ENCODE measurements at regions not wholly inside any gene's neighbourhood (a gene's known extent, or its start where the extent isn't known, plus 50 kb on each side); places are given as distances from the start of the nearest gene placed in this dataset.
A peak's percentile ranks its signal among the peaks of the same experiment; 100 is the strongest.

DNA sequence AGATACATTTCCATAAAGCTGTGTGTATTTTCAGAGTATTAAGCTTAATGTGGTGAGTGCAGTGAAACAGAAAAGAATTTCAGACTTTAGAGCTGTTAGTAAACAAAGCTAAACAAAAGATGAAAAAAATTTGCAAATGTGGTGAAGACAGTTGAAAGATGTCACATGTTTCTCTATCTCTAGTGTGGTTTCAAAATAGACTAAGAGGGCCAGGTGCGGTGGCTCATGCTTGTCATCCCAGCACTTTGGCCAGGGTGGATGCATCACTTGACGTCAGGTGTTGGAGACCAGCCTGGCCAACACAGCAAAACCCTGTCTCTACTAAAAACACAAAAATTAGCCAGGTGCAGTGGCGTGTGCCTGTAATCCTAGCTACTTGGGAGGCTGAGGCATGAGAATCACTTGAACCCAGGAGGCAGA is 466.0 kb upstream of the NR2F2 start:
- DNase-seq, result no peak

DNA sequence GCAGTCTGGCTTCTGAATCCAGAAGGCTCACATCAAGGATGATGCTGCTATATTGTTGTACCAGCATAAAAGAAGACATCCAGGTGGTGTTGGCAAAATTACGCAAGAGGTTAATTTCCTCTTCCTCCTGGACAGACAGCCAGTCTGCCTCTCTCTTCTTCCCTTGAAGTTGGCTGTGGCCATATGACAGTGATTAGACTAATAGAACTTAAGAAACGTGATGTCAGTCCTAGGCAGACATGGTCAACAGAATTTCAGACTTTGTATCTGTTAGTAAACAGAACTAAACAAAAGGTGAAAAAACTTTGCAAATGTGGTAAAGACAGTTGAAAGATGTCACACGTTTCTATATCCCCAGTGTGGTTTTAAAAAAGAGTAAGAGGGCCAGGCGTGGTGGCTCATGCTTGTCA is 465.2 kb upstream of the NR2F2 start:
- no peak for DNase-seq

DNA sequence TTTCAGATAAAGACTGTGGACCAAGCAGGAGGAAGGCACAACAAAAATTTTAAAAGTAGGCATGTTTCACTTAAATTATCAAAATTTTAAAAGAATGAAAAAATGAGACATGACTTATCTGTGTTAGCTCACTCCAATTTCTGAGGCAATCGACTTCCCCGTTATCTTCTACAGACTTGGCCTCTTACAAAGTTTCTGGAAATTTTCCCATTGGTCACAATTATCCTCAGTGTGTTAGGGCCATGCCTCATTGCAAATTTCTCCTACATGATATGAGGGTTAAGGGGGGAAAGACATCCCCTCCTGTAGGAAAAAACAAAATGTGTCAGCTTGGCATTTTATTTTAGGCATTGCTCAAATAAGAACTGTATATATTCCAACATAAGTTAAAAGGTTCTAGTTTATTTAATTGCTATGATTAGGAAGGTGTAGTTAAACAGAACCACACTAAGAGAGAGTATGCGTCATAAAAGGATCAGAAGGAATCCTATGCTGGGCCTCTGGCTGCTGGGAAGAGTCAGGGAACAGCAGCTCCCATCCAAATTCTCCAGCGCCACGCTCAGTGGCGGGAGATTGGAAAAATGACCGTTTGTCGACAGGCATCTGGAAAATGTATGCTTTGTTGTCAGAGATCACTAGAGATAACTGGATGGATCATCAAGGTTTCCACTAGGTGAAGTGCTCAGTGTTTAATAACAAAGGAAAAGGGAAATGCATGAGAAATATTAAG is 463.6 kb upstream of the NR2F2 start:
- no peak for DNase-seq

DNA sequence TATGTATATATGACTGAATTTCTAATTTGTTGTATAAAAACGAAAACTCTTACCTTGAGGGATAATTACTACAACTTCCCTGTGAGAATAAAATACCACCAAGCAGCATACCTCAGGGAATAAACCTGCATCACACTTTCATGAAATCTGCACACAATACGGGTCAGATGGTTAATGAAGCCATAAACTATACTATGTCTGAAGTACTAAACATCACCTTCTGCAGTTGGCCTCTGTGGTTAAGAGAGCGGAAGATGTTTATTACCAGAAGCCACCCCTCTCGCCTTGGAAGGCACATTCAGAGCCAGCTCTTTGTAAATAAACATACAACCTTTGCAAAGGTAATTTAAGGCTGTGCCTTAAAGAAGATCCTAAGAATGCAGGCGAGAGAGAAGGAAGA is 462.1 kb upstream of the NR2F2 start:
- DNase-seq, result no peak

DNA sequence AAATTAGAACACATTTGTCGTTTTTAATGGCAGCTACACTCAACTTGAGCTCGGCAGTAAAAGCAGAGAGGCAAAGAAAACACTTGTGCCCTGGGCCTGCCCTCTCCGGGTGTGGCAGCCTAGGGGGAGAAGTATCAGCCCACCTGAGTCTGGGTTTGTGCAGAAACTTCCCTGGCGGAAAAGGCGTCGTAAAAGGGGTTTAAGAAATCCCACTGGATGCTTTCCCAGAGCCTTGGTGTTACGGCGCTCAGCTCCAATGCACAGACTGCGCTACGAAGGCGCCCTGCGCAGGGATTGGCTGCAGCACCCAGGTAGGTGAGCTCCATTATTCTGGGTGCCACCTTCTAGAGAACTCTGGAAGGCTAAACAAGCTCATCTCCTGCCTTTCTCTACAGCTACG is 461.5 kb upstream of the NR2F2 start:
- no peak for DNase-seq

DNA sequence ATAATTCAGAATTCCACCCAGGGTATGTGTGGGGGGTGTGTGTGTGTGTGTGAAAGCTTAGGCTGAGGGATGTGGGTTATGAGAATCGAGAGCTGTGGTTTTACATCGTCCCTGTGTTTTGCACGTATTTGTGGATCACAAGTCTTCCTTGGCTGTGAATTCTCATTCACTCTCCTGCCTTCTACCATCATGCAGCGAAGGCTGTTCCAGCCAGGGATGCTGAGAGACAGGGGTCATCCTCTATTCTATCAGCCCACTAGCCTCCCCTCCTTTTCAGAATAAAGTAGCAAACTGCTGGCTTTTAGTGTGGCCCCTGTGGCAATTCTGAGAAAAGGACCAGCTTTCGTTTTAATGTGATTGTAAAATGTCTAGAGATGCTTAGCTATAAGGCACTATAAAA is 460.6 kb upstream of the NR2F2 start:
- DNase-seq, result no peak

GRCh38 chr15:95872366-95872771 is 458.1 kb upstream of the NR2F2 start:
- DNase-seq, result no peak

DNA sequence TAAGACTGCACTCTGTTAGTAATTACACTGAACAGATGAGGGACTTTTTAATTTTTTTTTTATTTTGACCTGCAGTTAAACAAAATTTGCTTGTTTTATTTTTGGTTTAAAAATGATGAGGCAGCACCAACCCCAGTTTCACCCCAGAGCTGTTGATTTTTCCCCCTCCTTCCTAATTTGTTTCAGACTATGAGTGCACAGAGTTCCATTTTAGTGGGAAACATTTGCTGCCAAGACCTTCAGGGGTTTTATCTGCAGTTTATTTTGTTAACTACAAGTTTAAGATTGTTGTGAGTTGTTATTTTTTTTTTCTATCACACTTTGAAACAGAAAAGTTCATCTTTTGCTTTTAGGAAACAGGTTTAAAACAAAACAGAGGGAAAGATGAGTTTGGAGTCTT is 455.9 kb upstream of the NR2F2 start:
- DNase-seq, result no peak

- DNase-seq, result peak; percentile 47
Measured at GRCh38 chr15:95875121-95875643, 455.3 kb upstream of the NR2F2 start.

GRCh38 chr15:95880031-95880570 is 450.4 kb upstream of the NR2F2 start:
- no peak for DNase-seq

DNA sequence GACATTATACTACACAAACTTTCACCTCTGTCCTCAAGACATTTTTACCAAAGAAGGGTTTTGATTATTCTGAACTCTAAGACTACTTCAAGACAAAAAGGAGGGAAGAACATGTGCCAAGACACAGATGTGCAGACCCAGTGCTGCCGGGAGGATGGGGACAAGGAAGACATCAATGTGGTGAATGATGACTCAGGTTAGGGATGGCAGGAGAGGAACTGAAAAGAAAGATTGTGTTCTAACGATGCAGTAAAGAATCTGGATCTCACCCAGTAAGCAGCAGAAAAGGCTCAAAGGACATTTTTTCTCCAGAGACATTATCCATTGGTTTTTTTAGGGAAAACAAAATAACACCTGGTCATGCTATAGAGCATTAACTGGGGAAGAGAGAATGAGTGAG is 449.9 kb upstream of the NR2F2 start:
- DNase-seq, result no peak

GRCh38 chr15:95883064-95883463 is 447.4 kb upstream of the NR2F2 start:
- no peak for DNase-seq

DNA sequence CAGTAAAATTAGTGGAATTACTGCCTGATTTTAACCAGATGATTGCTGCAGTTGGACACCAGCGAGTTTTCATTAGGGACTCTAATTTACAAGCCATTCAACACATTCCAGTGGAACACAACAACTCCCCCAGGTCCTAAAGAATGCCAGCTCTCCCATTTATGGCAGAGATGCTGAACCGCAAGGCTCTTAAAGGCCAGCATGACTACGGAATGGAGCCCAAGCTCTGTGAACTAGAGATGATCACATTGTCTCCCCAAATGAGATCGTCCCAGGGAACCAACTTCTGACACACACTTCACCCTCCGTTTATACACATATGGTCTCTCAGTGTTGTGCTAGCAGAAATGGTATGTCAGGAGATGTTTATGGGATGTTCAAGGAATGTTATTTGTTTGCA is 446.2 kb upstream of the NR2F2 start:
- DNase-seq, result no peak

DNA sequence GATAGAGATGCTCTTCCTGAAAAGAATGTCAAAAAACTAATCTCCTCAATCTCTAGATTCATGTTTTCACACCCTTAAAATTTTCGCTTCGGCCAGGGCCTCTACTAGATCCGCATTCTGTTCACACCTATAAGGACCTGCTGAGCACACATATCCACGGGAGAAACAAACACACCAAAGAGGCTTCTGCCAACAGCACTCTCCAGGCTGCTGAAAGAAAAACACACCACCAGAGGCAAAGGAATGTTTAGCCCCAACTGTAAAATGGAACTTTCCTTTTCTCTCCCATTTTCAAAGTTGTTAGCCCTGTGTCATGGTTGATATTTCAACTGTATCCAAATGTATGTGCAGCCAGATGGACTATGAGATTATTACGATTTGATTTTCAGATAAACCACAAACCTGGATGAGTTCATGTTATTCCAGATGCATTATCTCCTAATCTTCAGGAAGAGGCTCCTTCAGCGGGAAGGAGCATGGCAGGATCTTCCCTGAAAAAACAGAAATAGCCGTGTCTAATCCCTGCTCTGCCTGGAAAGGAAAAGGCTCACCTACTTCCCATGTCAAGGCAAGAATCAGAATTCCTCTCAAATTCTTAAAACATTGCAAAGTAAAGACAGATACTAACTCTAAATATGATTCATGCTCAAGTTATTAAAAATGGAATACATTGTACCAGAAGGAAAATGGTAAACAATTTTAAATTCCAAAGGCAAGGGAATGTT is 442.7 kb upstream of the NR2F2 start:
- DNase-seq, result no peak

- DNase-seq, result no peak
Measured at GRCh38 chr15:95888762-95889161, 441.7 kb upstream of the NR2F2 start.

DNA sequence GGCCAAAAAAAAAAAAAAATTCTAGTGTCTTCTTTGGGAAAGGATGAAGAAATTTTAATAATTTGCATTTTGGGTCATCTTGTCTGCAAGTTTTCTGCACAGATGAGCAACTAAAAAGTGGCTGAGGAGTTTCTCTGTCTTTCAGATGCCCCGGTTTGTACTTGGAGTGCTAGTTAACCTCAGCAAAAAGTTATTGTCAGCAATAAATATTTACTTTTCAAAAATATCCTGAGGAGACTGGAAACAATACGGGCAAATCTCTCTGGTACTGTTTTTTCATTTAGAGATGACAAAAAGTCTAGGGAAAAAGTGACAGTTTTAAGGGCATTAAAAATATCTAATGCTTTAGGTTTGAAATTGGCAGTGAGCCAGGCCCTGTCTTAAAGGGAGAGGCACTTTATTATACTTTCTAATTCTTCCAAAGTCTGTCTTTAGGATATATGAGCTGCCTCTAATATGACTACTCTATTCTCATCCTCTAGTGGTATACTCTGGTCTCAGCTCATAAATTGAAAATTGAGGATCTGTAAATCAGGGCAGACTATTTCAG is 436.0 kb upstream of the NR2F2 start:
- DNase-seq, result no peak

DNA sequence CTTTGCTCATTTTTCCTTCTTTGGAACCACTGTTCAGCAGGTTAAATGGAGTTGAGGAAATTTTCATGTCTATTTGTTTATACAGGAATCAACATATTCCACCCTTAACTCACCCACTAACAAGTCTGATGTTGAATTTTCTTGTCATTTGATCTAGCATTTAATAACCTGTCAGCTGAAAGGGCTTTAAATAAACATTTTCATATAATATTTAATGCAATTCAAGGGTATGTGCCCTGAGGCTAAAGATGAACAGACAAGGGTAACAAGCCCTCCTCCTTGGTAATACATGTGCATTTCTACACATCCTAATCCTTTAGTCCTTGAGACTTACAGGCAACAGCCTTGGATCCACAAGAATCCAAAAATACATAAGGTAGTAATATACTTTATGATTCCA is 435.0 kb upstream of the NR2F2 start:
- no peak for DNase-seq

DNA sequence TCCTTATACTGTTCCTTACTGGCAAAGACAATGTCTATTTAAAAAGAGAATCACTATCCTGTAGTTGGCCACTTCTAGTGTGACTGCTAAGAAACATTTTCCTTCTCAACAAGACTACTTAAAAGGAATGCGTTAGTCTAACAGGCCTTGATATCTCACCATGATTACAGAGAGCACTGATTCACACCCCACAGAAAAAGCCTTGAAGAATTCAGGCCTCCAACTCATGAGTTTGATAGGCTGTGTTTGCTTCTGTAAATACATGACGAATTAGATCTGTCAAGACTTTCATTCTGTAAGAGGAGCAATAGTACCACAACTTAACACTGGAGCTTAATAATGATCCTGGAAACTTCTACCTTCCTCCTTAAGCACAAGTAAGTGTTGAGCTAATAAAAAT is 432.8 kb upstream of the NR2F2 start:
- no peak for DNase-seq

DNA sequence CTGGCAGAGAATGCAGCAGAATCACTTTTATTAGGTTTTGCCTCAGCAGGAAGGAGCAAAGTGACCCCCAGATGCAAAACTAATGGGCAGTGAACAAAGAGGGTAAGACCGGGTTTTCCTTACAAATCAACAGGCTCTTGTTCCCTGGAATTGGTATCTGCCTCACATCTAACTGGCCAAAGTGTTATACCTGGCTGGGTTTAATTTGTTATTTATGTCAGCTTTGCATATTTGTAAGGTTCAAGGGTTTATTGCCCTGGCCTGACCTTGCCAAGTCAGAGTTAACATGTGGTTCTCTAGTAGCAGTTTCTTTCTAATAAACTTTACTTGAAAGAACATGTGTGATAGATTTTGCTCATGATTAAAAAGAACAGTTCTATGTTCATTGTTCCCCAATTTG is 431.7 kb upstream of the NR2F2 start:
- no peak for DNase-seq

DNA sequence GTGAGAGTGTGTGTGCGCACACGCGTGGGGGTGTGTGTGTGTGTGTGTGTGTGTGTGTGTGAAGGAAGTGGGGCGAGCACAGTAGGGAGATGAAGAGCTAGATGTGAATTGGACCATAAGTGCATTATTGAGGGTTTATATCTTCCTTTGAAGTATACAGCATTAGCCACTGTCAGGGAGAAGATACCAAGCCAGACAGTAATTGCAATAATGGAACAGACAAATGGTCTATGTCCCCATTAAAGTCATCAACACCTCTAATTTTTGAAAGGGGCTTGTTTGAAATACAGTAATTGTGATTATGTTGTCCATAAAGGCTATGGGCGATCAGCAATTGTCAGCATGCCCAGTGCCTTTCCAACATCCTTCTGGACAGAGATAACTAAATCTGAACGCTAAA is 429.2 kb upstream of the NR2F2 start:
- no peak for DNase-seq

- DNase-seq, result no peak
Measured at GRCh38 chr15:95902606-95903005, 427.9 kb upstream of the NR2F2 start.

- no peak for DNase-seq
Measured at GRCh38 chr15:95903352-95903751, 427.1 kb upstream of the NR2F2 start.

GRCh38 chr15:95910643-95911212 is 419.8 kb upstream of the NR2F2 start:
- DNase-seq, result no peak

Data from inflammatory macrophage treated with lipopolysaccharide for 4 hours (primary cell).